Right lobe of liver (tissue), 6 donors: ENCODE measurements at regions not wholly inside any gene's neighbourhood (a gene's known extent, or its start where the extent isn't known, plus 50 kb on each side); places are given as distances from the start of the nearest gene placed in this dataset.
"Not testable (repeated sequence)": the region's sequence is repeated elsewhere in the genome, so short reads cannot be mapped to it uniquely, and the experiment has no call there.

Experiments
- ATAC-seq, 4 donors: fragments of 200-7000 bp; cut with Tn5 transposase; one replicate each; pipeline ENCODE4 v1.9.1; 2020; ENCODE audit warnings: mild to moderate bottlenecking in 4 of 4, moderate library complexity in 4 of 4
- DNase-seq, 3 donors: peaks; one replicate each; pipeline ENCODE4 v3.0.0-alpha.2; 2020
- H3K27ac ChIP-seq, 3 donors: fragments of 200-600 bp; one replicate each; pipeline ENCODE4 v1.8.0; 2022
- H3K27me3 ChIP-seq, 2 donors: fragments of 200-600 bp; one replicate each; pipeline ENCODE4 v1.8.0; 2022
- H3K36me3 ChIP-seq, 4 donors: fragments of 200-600 bp; sonication (generic) in 1 of 4; one replicate each; pipeline versions ENCODE4 v1.5.1 to v1.8.0; 2017 to 2022; ENCODE audit warnings: control low read depth in 1 of 4
- H3K4me1 ChIP-seq, 4 donors: fragments of 200-600 bp; sonication (generic) in 1 of 4; one replicate each; pipeline versions ENCODE4 v1.5.1 to v1.8.0; 2017 to 2022; ENCODE audit warnings: control low read depth in 1 of 4
- H3K4me3 ChIP-seq, 3 donors: fragments of 200-600 bp; one replicate each; pipeline ENCODE4 v1.8.0; 2022
- H3K9me3 ChIP-seq, 4 donors: fragments of 200-600 bp; sonication (generic) in 1 of 4; one replicate each; pipeline versions ENCODE4 v1.5.1 to v1.8.0; 2017 to 2022; ENCODE audit warnings: control low read depth in 1 of 4
- CTCF ChIP-seq, 4 donors: fragments of 200-600 bp in 3 of 4; fragments of 450-650 bp in 1 of 4; IDR thresholded peaks; one replicate each; pipeline versions ENCODE4 v1.5.1 to v1.8.0; 2016 to 2022; ENCODE audit warnings: antibody characterized with exemption in 4 of 4, mild to moderate bottlenecking in 2 of 4
- POLR2A ChIP-seq: fragments of 450-650 bp; IDR thresholded peaks from one replicate; pipeline ENCODE4 v1.6.1; 2017; ENCODE audit warnings: antibody characterized with exemption, mild to moderate bottlenecking
- WGBS: methylation state at CpG from one replicate; pipeline ENCODE4 v1.1.6; 2018; ENCODE audit warnings: low coverage, low lambda C conversion rate; ENCODE audit not compliant: insufficient coverage; ENCODE audit errors: missing lambda C conversion rate; 5-methylcytosine and 5-hydroxymethylcytosine counted together
- intact Hi-C, 2 donors: fragments of 100-400 bp; cut with DNase I; formaldehyde crosslinking; loops; one replicate each; pipeline versions ENCODE4 v1.11.2 to v1.14.1; 2022
- donor health status: DM: no; HTN: yes; CAD: no.
- donor health status: DM: no; HTN: no; CAD: no.
- donor health status: DM: no; HTN: no; CAD: no.
- donor health status: DM: no; HTN: yes; CAD: no.
- donor health status: DM: no; HTN: yes; CAD: no.

- H3K4me3 ChIP-seq, result no peak overlapping the region
- intact Hi-C loops, result no loop called here
- TF ChIP-seq POLR2A (no peak), CTCF (IDR thresholded peaks at IDR 0.05) (no peak)
- DNase-seq (no peak), ATAC-seq (no peak)
- H3K36me3 ChIP-seq, result no peaks in the 10 kb centered on the region
- H3K4me1 ChIP-seq, result no peaks in the 10 kb centered on the region
- WGBS, result 87% methylated on average over 2 of the region's 5 CpGs
- no peaks in the 10 kb centered on the region for H3K27me3 ChIP-seq
- no peak overlapping the region for H3K27ac ChIP-seq
- H3K9me3 ChIP-seq, result no peaks in the 10 kb centered on the region
Measured at GRCh38 chr5:38138574-38138973, 119.8 kb upstream of the EGFLAM start.

DNA sequence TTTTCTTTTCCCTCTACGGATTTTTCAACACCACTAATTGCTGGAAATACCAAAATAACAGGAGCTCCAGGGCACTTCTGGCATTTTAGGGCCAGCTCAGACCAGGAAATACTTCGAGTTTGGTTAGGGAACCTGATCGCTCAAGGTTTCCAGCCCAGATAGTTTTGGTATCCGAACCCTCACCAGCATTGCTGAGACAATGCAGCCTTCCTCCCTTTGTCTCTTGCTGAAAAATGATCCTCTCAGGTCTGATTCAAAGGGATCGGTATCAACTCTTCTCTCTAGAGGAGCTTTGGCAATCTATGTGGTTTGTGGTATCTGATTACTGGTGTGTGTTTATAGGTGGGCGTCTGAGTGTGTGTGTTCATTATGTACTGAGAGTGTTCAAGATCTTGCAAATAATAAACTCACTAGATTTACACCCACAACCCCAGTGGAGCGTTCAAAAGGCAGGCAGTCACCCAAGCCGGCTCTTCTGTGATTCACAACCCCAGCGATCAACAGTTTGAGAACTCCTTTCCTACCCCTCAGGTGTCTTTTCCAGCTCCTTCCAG is 122.8 kb upstream of the EGFLAM start:
- no peak overlapping the region for H3K27ac ChIP-seq
- DNase-seq (no peak), ATAC-seq (no peak)
- WGBS, result 40% methylated on average over 7 of the region's 9 CpGs
- TF ChIP-seq POLR2A (no peak), CTCF (IDR thresholded peaks at IDR 0.05) (no peak)
- H3K4me1 ChIP-seq, result no peaks in the 10 kb centered on the region
- intact Hi-C loops, result no loop called here
- no peaks in the 10 kb centered on the region for H3K36me3 ChIP-seq
- H3K9me3 ChIP-seq, result no peaks in the 10 kb centered on the region
- no peaks in the 10 kb centered on the region for H3K27me3 ChIP-seq
- H3K4me3 ChIP-seq, result no peak overlapping the region

GRCh38 chr5:38134810-38135209 is 123.5 kb upstream of the EGFLAM start:
- no peak for DNase-seq
- no peak for TF ChIP-seq POLR2A
- no peak for TF ChIP-seq CTCF (IDR thresholded peaks at IDR 0.05)
- intact Hi-C loops, result no loop called here
- Histone ChIP-seq H3K27me3 (no peaks in the 10 kb centered on the region), H3K36me3 (no peaks in the 10 kb centered on the region), H3K4me1 (no peaks in the 10 kb centered on the region), H3K27ac (no peak overlapping the region), H3K9me3 (no peaks in the 10 kb centered on the region), H3K4me3 (no peak overlapping the region)
- WGBS, result 82% methylated on average over 17 of the region's 19 CpGs
- no peak for ATAC-seq

- H3K27me3 ChIP-seq, ATAC-seq, intact Hi-C loops, H3K36me3 ChIP-seq, H3K27ac ChIP-seq, H3K4me3 ChIP-seq, DNase-seq, H3K4me1 ChIP-seq, H3K9me3 ChIP-seq: not testable (repeated sequence)
- 100% methylated on average over 1 of the region's 1 CpG for WGBS
Measured at GRCh38 chr5:38134294-38134693, 124.1 kb upstream of the EGFLAM start.

- Histone ChIP-seq H3K9me3 (no peaks in the 10 kb centered on the region), H3K27ac (no peak overlapping the region), H3K4me3 (no peak overlapping the region), H3K4me1 (no peaks in the 10 kb centered on the region), H3K36me3 (no peaks in the 10 kb centered on the region), H3K27me3 (no peaks in the 10 kb centered on the region)
- WGBS, result 49% methylated on average over 3 of the region's 4 CpGs
- ATAC-seq (no peak), DNase-seq (no peak)
- TF ChIP-seq CTCF (IDR thresholded peaks at IDR 0.05) (no peak), POLR2A (no peak)
- intact Hi-C loops, result no loop called here
Measured at GRCh38 chr5:38131686-38132085, 126.7 kb upstream of the EGFLAM start.
